CD4-positive, alpha-beta T cell treated with Interleukin-1 beta for 1 hour (primary cell): ENCODE measurements at regions not wholly inside any gene's neighbourhood (a gene's known extent, or its start where the extent isn't known, plus 50 kb on each side); places are given as distances from the start of the nearest gene placed in this dataset.

Experiments
- DNase-seq, 2 donors: peaks; one replicate each; pipeline ENCODE4 v3.0.0-alpha.2; 2020 to 2022

DNA sequence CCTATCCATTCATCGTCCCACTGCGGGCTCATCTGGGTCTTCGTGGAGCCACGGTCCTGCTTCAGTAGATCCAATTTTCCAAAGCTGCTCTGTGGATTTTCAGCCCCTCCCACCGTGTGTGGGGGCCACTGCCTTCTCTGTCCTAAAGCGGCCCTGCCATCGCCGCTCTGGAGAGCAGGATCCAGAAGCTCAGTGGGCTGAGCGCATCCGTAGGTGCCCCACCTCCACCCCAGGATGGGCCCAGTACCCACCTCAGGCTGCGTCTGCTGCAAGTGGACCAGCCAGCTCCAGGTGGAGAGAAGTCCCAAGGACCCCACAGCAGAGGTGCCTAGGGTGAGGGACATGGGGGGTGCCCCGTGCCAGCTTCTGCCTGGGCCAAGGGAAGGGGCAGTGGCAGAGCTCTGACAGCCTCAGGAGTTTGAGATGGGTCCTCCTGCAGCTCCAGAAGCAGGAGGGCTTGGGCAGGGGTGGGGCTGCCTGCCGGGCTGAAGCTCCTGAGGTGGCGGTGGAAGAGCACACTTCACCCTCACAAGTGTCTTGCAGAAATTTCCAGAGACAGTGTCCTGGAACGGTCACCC lies 148.1 kb upstream of the C14orf180 start:
- no peak for DNase-seq

- DNase-seq = no peak
Observed at GRCh38 chr14:104431929-104432541, 147.5 kb upstream of the C14orf180 start.

- no peak for DNase-seq
Observed at GRCh38 chr14:104432611-104433231, 146.8 kb upstream of the C14orf180 start.

DNA sequence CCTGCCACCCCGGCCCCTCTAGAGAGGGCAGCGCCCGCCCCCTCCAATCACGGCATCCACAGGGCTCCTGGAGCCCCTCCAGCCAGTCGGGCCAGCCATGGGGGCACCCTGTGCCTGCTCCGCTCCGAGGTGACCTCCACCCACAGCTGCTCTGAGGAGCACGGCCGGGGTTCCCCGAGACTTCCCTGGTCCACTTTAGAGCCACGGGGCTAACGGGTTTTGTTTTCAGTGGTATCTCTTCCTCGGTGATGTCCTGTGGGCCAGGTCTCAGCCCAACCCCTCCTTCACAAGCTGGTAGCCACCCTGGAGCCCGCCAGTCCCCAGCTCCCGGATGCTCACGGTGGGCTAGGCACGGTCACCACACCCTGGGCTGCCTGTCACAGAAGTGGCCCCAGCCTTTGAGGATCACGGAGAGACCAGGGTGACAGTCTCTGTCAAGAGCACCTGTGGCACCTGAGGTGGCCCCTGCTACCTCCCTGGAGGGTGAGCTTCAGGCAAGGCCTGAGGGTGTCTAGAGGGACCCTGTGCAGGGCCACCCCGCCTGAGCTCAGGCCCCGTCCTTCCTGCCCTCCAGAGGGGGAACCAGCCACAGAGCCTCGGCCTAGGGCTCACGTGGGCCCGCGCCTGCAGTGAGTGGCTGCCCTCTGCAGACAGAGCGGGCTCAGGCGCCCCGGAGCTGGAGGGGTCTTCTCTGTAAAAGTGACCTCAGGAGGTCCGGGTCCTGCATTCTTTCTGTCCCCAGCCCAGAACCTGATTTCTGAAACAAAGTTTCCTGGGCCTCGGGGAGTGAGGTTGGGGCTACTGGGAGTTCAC lies 146.0 kb upstream of the C14orf180 start:
- no peak for DNase-seq

GRCh38 chr14:104434214-104435076 lies 145.1 kb upstream of the C14orf180 start:
- no peak for DNase-seq

DNA sequence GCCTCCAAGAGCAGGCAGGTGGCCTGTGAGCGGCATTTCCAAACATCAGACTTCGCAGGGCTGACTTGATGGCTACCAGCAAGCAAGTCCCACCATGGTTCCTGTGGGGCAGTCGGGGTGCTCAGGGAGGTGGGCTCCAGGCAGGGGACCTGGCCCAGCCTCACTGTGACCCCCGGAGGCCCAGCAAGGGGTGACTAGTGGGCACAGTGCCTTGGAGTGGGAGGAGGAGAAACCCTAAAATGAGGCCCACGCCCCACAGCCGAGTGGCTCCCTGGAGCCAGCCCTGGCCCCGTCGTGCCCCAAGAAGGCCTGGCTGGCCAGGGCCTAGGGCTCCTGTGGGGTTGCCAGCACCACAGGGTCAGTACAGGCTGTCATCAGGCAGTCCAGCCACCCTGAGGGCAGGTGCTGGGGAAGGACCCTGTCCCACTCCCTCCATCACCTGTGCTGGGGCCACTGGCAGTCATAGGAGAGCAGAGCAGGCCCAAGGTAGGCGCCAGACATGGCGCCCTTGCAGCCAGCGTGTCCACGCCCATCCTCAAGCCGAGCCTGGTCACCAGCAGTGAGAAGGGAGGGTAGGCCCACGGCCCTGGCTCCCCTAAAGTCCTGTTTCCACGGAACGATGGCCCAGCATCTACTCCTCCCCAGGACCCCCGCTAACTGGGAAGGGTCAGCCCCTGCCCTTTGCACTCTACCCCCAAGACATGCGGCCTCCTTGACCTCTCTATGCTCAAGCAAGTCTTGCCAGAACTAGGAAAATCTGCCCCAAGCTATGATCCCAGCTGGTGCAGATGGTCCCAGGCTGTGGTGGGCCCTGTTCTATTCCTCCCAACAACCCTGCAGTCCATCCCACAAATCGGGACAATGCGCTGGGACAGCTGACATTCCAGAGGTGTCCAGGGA lies 144.2 kb upstream of the C14orf180 start:
- no peak for DNase-seq

GRCh38 chr14:104436047-104436591 lies 143.4 kb upstream of the C14orf180 start:
- DNase-seq = no peak

DNA sequence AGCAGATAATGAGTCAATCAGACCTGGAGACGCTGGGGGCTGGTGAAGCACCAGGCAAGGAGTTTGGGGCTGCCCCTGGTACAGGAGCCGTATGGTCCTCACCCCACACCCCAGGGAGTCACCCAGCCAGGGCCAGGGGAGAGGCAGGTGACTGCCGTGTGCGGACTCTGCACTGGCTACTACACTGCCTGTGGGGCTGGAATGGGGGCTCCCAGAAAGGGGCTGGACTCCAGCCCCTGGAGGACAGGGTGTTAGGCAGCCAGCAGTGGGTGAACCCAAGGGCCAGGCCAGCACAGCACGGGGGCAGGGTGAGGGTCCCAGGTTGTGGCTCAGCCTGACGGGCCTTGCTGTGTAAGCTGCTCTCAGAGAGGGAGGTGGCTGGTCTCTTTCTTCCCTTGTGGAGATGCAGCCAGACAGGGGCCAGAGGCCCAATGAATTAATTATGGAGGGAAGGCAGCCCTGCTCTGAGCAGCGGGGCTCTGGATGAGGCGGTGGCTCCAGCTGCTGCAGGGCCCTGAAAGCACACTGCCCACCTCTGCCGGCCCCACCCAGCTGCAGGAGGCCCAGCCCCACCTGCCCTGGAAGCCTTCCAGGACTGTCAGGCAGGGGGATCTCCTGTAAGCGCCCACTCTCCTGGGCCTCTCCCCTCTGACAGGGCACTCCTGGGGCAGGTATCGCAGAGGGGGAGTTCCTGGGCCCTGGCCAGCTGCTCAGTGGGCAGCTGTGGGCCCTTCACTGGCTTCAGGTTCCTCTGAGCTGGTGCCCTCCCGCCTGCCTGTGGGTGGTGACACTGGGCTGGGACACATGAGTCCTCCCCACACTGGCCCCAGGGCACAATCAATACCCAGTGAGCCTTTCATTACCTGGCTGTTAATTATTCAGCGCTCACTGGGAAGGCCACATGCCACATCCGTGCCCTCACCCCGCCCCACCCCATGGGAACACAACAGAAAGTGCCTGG lies 142.5 kb upstream of the C14orf180 start:
- DNase-seq = no peak

DNA sequence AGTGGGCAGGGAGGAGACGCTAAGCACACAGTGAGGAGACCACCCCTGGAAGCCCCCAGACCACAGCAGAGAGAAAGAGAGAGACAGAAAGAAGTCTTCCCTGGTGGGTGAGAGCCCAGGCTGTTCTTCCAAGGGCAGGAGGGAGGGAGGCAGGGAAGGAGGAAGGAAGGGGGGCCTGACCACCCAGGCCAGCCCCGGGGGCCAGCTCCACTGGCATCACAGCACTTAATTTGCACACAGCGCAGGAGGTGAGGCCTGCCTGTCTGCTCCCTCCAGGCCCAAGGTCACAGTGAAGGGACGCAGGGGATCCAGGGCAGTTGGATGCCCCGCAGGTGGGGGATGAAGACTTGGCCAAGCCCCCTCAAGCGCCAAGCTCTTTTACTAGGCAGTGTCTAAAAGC lies 141.9 kb upstream of the C14orf180 start:
- no peak for DNase-seq

GRCh38 chr14:104438166-104438887 lies 141.2 kb upstream of the C14orf180 start:
- DNase-seq = no peak

GRCh38 chr14:104439625-104440024 lies 139.9 kb upstream of the C14orf180 start:
- no peak for DNase-seq

- no peak for DNase-seq
Observed at GRCh38 chr14:104440297-104440956, 139.1 kb upstream of the C14orf180 start.

DNA sequence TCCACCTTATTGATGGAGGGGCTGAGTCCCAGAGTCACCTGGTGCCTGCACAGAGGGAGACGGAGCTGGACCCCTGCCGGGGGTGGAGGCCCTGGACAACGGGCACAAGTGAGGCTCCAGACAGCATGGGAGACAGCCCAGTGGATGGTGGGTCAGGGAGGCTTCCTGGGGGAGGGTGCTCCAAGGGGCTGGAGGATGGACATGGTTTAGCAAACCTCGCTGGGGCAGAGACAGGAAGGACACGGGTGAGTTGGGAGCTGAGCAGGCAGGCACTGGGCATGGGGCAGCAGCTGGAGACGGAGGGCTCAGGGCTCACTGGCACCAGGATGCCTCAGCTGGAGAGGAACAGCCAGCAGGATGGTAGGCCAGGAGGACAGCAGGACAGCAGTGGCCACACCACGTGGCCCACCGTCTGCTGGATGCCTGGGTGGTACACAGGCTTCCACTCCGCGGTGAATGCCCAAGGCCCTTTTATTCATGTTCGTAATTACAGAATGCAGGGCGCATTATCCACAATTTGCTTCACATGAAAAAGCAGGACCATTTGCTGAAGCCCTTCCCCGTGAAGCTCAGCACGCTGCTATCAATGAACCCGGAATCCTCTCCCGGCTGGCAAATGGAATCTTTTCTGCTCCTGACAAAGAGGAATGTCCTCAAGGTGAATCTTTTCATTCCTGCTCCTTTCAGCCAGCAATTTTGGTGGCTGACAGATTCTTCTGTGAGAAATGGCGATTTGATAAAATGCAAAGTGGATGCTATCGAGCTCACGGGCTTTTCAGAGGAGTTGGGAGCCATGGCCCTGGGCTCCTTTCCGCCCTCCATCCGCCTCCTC lies 138.1 kb upstream of the C14orf180 start:
- no peak for DNase-seq

DNA sequence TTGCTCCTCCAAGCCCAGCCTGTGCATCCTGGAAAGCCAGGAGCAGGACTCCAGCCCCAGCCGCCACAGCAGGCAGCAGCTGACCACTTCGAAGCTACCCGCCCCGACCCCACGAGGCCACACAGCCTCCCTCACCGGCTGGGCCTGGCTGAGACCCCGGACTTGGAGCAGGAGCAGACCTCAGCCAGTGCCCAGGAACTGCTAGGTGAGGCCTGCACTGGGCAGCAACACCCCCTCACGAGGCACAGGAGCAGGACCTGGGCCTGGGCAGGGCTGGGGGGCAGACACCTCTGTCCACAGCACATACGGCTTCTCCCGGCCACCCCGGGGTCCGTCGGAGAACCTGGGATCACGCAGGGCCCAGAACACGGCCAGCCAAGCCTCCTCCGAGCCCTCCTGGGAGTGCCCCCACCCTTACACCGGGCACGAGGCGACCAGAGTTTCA lies 137.4 kb upstream of the C14orf180 start:
- DNase-seq = no peak

- no peak for DNase-seq
Observed at GRCh38 chr14:104442631-104443390, 136.8 kb upstream of the C14orf180 start.

- DNase-seq = no peak
Observed at GRCh38 chr14:104443391-104444158, 136.0 kb upstream of the C14orf180 start.
